ENCODE measurements at regions not wholly inside any gene's neighbourhood (a gene's known extent, or its start where the extent isn't known, plus 50 kb on each side); places are given as distances from the start of the nearest gene placed in this dataset.

DNA sequence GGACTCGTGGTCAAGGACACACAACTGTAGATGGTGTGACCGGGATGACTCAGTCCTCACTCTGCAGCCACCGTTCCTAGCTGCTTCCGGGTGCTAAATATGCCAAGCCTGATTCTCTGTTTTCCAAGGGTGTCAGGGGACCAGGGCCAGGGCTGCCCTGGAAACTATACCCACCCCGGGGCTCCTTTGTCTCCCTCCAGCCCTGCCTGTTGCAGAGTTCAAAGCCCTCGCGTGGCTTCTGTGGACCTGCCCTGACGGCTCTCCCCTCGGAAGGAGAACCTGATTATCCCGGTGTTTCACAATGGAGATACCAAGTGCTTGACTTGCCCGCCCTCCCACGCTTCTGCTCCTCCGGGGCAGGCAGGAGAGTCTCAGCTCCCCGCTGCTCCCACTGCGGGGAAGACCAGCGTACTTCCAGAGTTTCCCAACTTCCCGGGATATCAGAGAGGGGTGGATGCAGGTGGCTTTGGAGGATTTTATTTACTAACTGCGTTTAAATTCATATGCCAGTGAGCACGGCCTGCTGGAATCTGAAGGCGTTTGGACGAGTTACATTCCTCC lies 125.0 kb downstream of the ASB7 start:
- TF ChIP-seq, protein P1, sequence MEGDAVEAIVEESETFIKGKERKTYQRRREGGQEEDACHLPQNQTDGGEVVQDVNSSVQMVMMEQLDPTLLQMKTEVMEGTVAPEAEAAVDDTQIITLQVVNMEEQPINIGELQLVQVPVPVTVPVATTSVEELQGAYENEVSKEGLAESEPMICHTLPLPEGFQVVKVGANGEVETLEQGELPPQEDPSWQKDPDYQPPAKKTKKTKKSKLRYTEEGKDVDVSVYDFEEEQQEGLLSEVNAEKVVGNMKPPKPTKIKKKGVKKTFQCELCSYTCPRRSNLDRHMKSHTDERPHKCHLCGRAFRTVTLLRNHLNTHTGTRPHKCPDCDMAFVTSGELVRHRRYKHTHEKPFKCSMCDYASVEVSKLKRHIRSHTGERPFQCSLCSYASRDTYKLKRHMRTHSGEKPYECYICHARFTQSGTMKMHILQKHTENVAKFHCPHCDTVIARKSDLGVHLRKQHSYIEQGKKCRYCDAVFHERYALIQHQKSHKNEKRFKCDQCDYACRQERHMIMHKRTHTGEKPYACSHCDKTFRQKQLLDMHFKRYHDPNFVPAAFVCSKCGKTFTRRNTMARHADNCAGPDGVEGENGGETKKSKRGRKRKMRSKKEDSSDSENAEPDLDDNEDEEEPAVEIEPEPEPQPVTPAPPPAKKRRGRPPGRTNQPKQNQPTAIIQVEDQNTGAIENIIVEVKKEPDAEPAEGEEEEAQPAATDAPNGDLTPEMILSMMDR (IDR thresholded peaks at IDR 0.05; ENCODE audit: insufficient read depth, low read depth, low read length) = no peak
- TF ChIP-seq EZH2 (IDR thresholded peaks at IDR 0.05; ENCODE audit: insufficient read depth, low read length) = no peak
